H1 (cell line): ENCODE measurements at regions not wholly inside any gene's neighbourhood (a gene's known extent, or its start where the extent isn't known, plus 50 kb on each side); places are given as distances from the start of the nearest gene placed in this dataset.

Source experiments
- BRCA1 ChIP-seq: IDR thresholded peaks from 2 replicates; pipeline ENCODE4 v1.6.1; 2012; ENCODE audit warnings: low read depth, low read length, improper control_type of control experiment
- CBX8 ChIP-seq: fragments of 300-800, 300-1000 bp; sonication (generic); IDR thresholded peaks from 2 replicates; pipeline ENCODE4 v1.7.1; 2016; ENCODE audit warnings: low read depth, low read length, borderline replicate concordance
- CHD7 ChIP-seq: fragments of 300-600 bp; sonication (generic); IDR thresholded peaks from 2 replicates; pipeline ENCODE4 v1.7.1; 2012; ENCODE audit warnings: low read length, moderate library complexity, mild to moderate bottlenecking, inconsistent platforms; ENCODE audit not compliant: insufficient replicate concordance
- PHF8 ChIP-seq: fragments of 200-600 bp; sonication (generic); conservative IDR thresholded peaks from 2 replicates; pipeline ENCODE4 v1.7.1; 2012; ENCODE audit warnings: low read depth, mild to moderate bottlenecking, inconsistent platforms, low read length, moderate library complexity
- TAF7 ChIP-seq: optimal IDR thresholded peaks from 2 replicates; pipeline ENCODE3; 2011; ENCODE audit warnings: low read depth, mild to moderate bottlenecking, inconsistent platforms, low read length, moderate library complexity, borderline replicate concordance
- TEAD4 ChIP-seq: IDR thresholded peaks from 2 replicates; pipeline ENCODE4 v1.6.1; 2012; ENCODE audit warnings: low read depth, low read length, inconsistent platforms, mixed read lengths

GRCh38 chr11:130612291-130612851 lies 163.9 kb downstream of the ADAMTS15 start (continued):
- TF ChIP-seq TEAD4 (no peak), BRCA1 (no peak), CHD7 (no peak), CBX8 (no peak), TAF7 (no peak), PHF8 (no peak)
- TF ChIP-seq, all 59 proteins: peak for 0
